B cell (primary cell): ENCODE measurements at regions not wholly inside any gene's neighbourhood (a gene's known extent, or its start where the extent isn't known, plus 50 kb on each side); places are given as distances from the start of the nearest gene placed in this dataset.

ENCODE experiments used
- ATAC-seq: fragments of 200-7000 bp; cut with Tn5 transposase; one replicate; pipeline ENCODE4 v1.10.0; 2021; ENCODE audit warnings: low read depth, mild to moderate bottlenecking, moderate number of reproducible peaks, moderate library complexity
- CTCF ChIA-PET: fragments of 350-600 bp; sonication (Branson Sonifier 250); formaldehyde crosslinking; loops from one replicate; lab custom pipeline; 2021; ENCODE audit warnings: antibody characterized with exemption, inconsistent platforms; lab: Charles Lee
- POLR2A ChIA-PET: fragments of 350-600 bp; sonication (Branson Sonifier 250); formaldehyde crosslinking; loops from one replicate; lab custom pipeline; 2021; ENCODE audit warnings: antibody characterized with exemption; lab: Charles Lee
- DNase-seq: peaks from one replicate; pipeline ENCODE4 v3.0.0; 2013
- H2AFZ ChIP-seq: 2 replicates; pipeline ENCODE4 v1.6.1; 2012; ENCODE audit warnings: mild to moderate bottlenecking, low read depth, low read length; ENCODE audit not compliant: insufficient read depth, poor library complexity, severe bottlenecking
- H3K27ac ChIP-seq, 2 donors: 1 replicate in 1 of 2; 2 replicates in 1 of 2; pipeline ENCODE4 v1.5.1; 2012 to 2013; ENCODE audit warnings: low read length in 2 of 2, mild to moderate bottlenecking in 2 of 2, moderate library complexity in 1 of 2
- H3K27me3 ChIP-seq, 4 experiments: fragments of 200-600 bp in 1 of 4; sonication (generic) in 1 of 4; replicated peaks in 1 of 4; 1 replicate in 2 of 4; 2 replicates in 2 of 4; pipeline versions ENCODE4 v1.6.1 to v1.7.0; 2013 to 2016; ENCODE audit warnings: low read length in 3 of 4, mild to moderate bottlenecking in 2 of 4, mixed read lengths in 1 of 4, moderate library complexity in 1 of 4; ENCODE audit not compliant: insufficient read depth in 4 of 4, control insufficient read depth in 3 of 4; ENCODE audit errors: control extremely low read depth in 1 of 4
- H3K36me3 ChIP-seq, 2 experiments: replicated peaks in 1 of 2; 1 replicate in 1 of 2; 2 replicates in 1 of 2; pipeline versions ENCODE4 v1.6.1 to v1.7.1; 2013; ENCODE audit warnings: low read length in 1 of 2; ENCODE audit not compliant: insufficient read depth in 2 of 2, control insufficient read depth in 1 of 2; ENCODE audit errors: control extremely low read depth in 1 of 2, extremely low read depth in 1 of 2
- H3K4me1 ChIP-seq, 2 donors: fragments of 200-600 bp in 1 of 2; sonication (generic) in 1 of 2; 1 replicate in 1 of 2; 2 replicates in 1 of 2; pipeline versions ENCODE4 v1.5.1 to v1.6.1; 2013 to 2017; ENCODE audit warnings: low read length in 2 of 2; ENCODE audit not compliant: control insufficient read depth in 2 of 2, insufficient read depth in 2 of 2
- H3K4me2 ChIP-seq: replicated peaks from 2 replicates; pipeline ENCODE3; 2012; ENCODE audit warnings: mild to moderate bottlenecking, low read depth, low read length; ENCODE audit not compliant: poor library complexity, severe bottlenecking
- H3K4me3 ChIP-seq, 5 experiments: fragments of 200-600 bp in 1 of 5; sonication (generic) in 1 of 5; 1 replicate in 3 of 5; 2 replicates in 2 of 5; pipeline versions ENCODE4 v1.5.1 to v1.7.0; 2011 to 2016; ENCODE audit warnings: low read length in 4 of 5, mild to moderate bottlenecking in 4 of 5, low read depth in 2 of 5, control low read depth in 1 of 5, moderate library complexity in 1 of 5; ENCODE audit not compliant: insufficient read depth in 1 of 5; ENCODE audit errors: control extremely low read depth in 1 of 5, extremely low read depth in 1 of 5
- H3K79me2 ChIP-seq: fragments of 200-600 bp; sonication (generic); one replicate; pipeline ENCODE4 v1.6.0; 2016; ENCODE audit warnings: low read length; ENCODE audit not compliant: control insufficient read depth, insufficient read depth
- H3K9ac ChIP-seq: fragments of 200-600 bp; sonication (generic); 2 replicates; pipeline ENCODE4 v1.6.1; 2017; ENCODE audit warnings: mild to moderate bottlenecking, low read length, moderate library complexity
- H3K9me3 ChIP-seq, 3 donors: one replicate each; pipeline versions ENCODE4 v1.6.1 to v1.7.1; 2013; ENCODE audit warnings: low read length in 2 of 3; ENCODE audit not compliant: control insufficient read depth in 2 of 3, insufficient read depth in 1 of 3; ENCODE audit errors: control extremely low read depth in 1 of 3
- H4K20me1 ChIP-seq: 2 replicates; pipeline ENCODE4 v1.6.0; 2012; ENCODE audit warnings: mild to moderate bottlenecking, low read length; ENCODE audit not compliant: insufficient read depth, control insufficient read depth, poor library complexity, severe bottlenecking
- H3K27ac Mint-ChIP-seq: one replicate; pipeline ENCODE4 v1.8.0; 2021; ENCODE audit warnings: mixed read lengths
- H3K27me3 Mint-ChIP-seq: one replicate; pipeline ENCODE4 v1.8.0; 2021; ENCODE audit warnings: mixed read lengths
- H3K4me1 Mint-ChIP-seq: one replicate; pipeline ENCODE4 v1.8.0; 2021; ENCODE audit warnings: mixed read lengths
- H3K4me3 Mint-ChIP-seq: one replicate; pipeline ENCODE4 v1.8.0; 2021; ENCODE audit warnings: mixed read lengths
- H3K9me3 Mint-ChIP-seq: one replicate; pipeline ENCODE4 v1.8.0; 2022; ENCODE audit warnings: mixed read lengths; ENCODE audit not compliant: insufficient read depth
- EZH2 ChIP-seq: IDR thresholded peaks from 2 replicates; pipeline ENCODE4 v1.6.1; 2012; ENCODE audit warnings: borderline replicate concordance, low read depth, mild to moderate bottlenecking, moderate library complexity, low read length; ENCODE audit not compliant: insufficient read depth, poor library complexity, severe bottlenecking
- WGBS: methylation state at CpG from one replicate; pipeline ENCODE4 v1.1.5; 2013; ENCODE audit warnings: missing lambda C conversion rate; ENCODE audit not compliant: insufficient coverage; 5-methylcytosine and 5-hydroxymethylcytosine counted together
- intact Hi-C: fragments of 100-400 bp; cut with micrococcal nuclease; formaldehyde crosslinking; loops from one replicate; pipeline ENCODE4 v1.10.0; 2022
- TF ChIP-seq, protein P1 (sequence below): fragments of 200-600 bp; IDR thresholded peaks from one replicate; pipeline ENCODE4 v1.8.0; 2022; ENCODE audit warnings: antibody characterized with exemption, mild to moderate bottlenecking

DNA sequence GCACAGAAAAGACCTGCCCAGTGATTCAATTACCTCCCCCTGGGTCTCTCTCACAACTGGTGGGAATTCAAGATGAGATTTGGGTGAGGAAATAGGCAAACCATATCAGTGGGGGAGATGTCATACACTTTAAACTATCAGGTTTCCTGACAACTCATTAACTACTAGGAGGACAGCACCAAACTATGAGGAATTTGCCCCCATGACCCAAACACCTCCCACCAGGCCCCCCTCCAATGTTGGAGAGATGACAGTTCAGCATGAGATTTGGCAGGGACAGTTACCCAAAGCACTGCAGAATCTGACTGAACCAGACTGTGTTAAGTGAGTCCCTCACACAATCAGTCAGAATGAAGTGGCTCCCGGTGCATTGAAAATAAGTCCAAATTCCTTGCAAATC lies 148.0 kb downstream of the TTLL2 start:
- no CpG with 5 or more reads among the region's 1 CpG for WGBS
- Mint-ChIP-seq H3K27ac (no peak overlapping the region), H3K27me3 (peaks cover 4% of the 10 kb centered on the region), H3K9me3 (no peaks in the 10 kb centered on the region), H3K4me3 (no peak overlapping the region), H3K4me1 (no peaks in the 10 kb centered on the region)
- Histone ChIP-seq H3K27me3 (no peaks in the 10 kb centered on the region), H3K36me3 (no peaks in the 10 kb centered on the region), H4K20me1 (no peaks in the 10 kb centered on the region), H3K4me1 (no peaks in the 10 kb centered on the region), H3K79me2 (no peaks in the 10 kb centered on the region), H3K9ac (no peak overlapping the region), H3K4me2 (no peak overlapping the region), H2AFZ (no peak overlapping the region), H3K9me3 (no peaks in the 10 kb centered on the region), H3K4me3 (no peak overlapping the region), H3K27ac (no peak overlapping the region)
- ChIA-PET POLR2A (no interaction called here), CTCF (no interaction called here)
- no peak for ATAC-seq
- no peak for DNase-seq
- no peak for TF ChIP-seq EZH2
- TF ChIP-seq, protein P1, sequence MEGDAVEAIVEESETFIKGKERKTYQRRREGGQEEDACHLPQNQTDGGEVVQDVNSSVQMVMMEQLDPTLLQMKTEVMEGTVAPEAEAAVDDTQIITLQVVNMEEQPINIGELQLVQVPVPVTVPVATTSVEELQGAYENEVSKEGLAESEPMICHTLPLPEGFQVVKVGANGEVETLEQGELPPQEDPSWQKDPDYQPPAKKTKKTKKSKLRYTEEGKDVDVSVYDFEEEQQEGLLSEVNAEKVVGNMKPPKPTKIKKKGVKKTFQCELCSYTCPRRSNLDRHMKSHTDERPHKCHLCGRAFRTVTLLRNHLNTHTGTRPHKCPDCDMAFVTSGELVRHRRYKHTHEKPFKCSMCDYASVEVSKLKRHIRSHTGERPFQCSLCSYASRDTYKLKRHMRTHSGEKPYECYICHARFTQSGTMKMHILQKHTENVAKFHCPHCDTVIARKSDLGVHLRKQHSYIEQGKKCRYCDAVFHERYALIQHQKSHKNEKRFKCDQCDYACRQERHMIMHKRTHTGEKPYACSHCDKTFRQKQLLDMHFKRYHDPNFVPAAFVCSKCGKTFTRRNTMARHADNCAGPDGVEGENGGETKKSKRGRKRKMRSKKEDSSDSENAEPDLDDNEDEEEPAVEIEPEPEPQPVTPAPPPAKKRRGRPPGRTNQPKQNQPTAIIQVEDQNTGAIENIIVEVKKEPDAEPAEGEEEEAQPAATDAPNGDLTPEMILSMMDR, result no peak
- intact Hi-C loops, result no loop called here

DNA sequence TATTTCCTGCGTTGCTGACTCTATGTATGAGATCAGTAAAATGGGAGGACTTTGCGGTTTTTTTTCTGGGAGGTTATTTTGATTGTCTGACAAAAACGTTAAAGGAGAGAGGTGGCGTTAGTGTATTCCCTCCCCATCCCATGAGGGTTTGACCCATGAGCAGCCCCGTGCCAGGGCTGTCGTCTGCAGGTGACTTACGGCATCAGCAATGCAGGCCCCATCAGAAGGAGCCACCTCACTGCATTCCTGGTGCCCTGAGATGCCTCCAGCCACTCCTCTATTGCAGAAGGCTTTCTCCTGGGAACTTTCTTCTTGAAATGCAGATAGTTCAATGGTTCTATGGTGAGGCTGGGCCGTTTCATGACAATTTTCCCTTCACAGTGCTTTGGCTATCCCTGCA lies 149.3 kb downstream of the TTLL2 start:
- Histone ChIP-seq H2AFZ (no peak overlapping the region), H3K36me3 (no peaks in the 10 kb centered on the region), H3K27ac (no peak overlapping the region), H3K4me3 (no peak overlapping the region), H3K9me3 (no peaks in the 10 kb centered on the region), H3K4me1 (no peaks in the 10 kb centered on the region), H3K9ac (no peak overlapping the region), H3K4me2 (no peak overlapping the region), H3K27me3 (no peaks in the 10 kb centered on the region), H4K20me1 (no peaks in the 10 kb centered on the region), H3K79me2 (no peaks in the 10 kb centered on the region)
- no peak for ATAC-seq
- Mint-ChIP-seq H3K9me3 (no peaks in the 10 kb centered on the region), H3K4me1 (peaks cover 3% of the 10 kb centered on the region), H3K27me3 (peaks cover 9% of the 10 kb centered on the region), H3K4me3 (no peak overlapping the region), H3K27ac (no peak overlapping the region)
- ChIA-PET POLR2A (no interaction called here), CTCF (no interaction called here)
- no peak for DNase-seq
- intact Hi-C loops, result no loop called here
- 73% methylated on average over 5 of the region's 8 CpGs for WGBS
- TF ChIP-seq, protein P1, result no peak
- no peak for TF ChIP-seq EZH2
